ENCODE measurements at regions not wholly inside any gene's neighbourhood (a gene's known extent, or its start where the extent isn't known, plus 50 kb on each side); places are given as distances from the start of the nearest gene placed in this dataset.

DNA sequence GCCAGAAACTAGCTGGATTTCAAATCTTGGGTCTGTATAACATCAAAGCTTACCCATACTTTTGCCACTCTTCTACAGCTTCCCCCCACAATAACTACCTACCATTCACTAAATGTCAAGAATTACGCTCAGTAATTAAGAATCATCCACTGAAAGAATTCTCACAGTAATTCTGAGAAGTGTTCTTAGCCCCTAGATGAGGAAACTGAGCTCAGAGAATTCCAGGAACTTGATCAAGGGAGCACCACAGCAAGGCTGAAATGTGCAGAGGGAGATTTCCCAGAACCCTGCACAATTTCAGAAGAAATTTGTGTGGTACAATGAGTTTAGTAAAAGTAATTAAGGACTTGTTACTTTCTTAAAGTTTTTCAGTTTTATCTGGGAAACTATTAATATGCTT, 194.5 kb upstream of the STK17B start:
- Histone ChIP-seq H3K4me3 (no peak overlapping the region), H3K9me3 (peaks cover 0 to 16% (median 6%) of the 10 kb centered on the region in 11 donors), H3K27ac (peak overlapping the region in 4 of 10 donors; percentile 13 to 57 (median 26)), H3K36me3 (no peaks in the 10 kb centered on the region), H3K27me3 (no peaks in the 10 kb centered on the region), H3K4me1 (peaks cover 3 to 36% (median 14%) of the 10 kb centered on the region in 9 donors)
- TF ChIP-seq, protein P1, sequence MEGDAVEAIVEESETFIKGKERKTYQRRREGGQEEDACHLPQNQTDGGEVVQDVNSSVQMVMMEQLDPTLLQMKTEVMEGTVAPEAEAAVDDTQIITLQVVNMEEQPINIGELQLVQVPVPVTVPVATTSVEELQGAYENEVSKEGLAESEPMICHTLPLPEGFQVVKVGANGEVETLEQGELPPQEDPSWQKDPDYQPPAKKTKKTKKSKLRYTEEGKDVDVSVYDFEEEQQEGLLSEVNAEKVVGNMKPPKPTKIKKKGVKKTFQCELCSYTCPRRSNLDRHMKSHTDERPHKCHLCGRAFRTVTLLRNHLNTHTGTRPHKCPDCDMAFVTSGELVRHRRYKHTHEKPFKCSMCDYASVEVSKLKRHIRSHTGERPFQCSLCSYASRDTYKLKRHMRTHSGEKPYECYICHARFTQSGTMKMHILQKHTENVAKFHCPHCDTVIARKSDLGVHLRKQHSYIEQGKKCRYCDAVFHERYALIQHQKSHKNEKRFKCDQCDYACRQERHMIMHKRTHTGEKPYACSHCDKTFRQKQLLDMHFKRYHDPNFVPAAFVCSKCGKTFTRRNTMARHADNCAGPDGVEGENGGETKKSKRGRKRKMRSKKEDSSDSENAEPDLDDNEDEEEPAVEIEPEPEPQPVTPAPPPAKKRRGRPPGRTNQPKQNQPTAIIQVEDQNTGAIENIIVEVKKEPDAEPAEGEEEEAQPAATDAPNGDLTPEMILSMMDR (IDR thresholded peaks at IDR 0.05), result no peak
- DNase-seq, result no peak
- intact Hi-C loops (cut with DNase I), result loop anchor here in 1 of 10 donors (5.0 kb wide), 1 partner anchor 36 kb away; no protein-coding TSS in a partner anchor
- 84 to 90% methylated on average over 1 of the region's 1 CpG for WGBS, 2 donors
- ATAC-seq, result no peak

DNA sequence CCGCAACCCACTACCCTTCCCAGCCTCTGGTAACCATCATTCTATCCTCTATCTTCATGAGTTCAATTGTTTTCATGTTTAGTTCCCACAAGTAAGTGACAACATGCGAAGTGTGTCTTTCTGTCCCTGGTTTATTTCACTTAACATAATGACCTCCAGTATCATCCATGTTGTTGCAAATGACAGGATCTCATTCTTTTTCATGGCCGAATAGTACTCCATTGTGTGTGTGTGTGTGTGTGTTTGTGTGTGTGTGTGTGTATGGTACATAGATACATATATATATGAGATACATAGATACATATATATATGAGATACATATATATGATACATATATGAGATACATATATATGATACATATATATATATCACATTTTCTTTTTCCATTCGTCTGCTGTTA, 196.3 kb upstream of the STK17B start:
- Histone ChIP-seq H3K27ac (no peak overlapping the region), H3K4me3 (no peak overlapping the region), H3K9me3 (peaks cover 0 to 16% (median 6%) of the 10 kb centered on the region in 11 donors), H3K36me3 (no peaks in the 10 kb centered on the region), H3K4me1 (peaks cover under 1 to 46% (median 19%) of the 10 kb centered on the region in 9 donors), H3K27me3 (no peaks in the 10 kb centered on the region)
- DNase-seq, result no peak
- intact Hi-C loops (cut with DNase I), result loop anchor here in 1 of 10 donors (5.0 kb wide), 1 partner anchor 35 kb away; no protein-coding TSS in a partner anchor
- WGBS, 2 donors, result 96 to 99% methylated on average over 4 of the region's 4 CpGs
- TF ChIP-seq, protein P1 (IDR thresholded peaks at IDR 0.05), result no peak
- ATAC-seq, result no peak

DNA sequence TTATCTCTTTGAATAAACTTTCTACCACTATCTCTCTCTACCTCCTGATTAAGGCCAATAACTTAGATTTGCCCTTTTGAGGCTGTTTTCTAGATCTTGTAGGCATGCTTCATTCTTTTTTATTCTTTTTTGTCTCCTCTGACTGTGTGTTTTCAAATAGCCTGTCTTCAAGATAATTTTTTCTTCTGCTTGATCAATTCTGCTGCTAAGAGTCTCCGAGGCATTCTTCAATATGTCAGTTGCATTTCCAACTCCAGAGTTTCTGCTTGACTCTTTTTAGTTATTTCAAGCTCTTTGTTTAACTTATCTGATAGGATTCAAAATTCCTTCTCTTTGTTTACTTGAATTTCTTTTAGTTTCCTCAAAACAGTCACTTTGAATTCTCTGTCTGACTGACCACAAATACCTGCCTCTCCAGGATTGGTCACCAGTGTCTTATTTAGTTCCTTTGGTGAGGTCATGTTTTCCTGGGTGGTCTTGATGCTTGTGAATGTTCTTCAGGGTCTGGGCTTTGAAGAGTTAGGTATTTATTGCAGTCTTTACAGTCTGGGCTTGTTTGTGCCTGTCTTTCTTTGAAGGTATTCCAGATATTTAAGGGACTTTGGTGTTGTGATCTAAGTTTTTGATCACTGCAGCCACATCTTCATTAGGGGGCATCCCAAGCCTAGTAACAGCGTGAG, 197.3 kb upstream of the STK17B start:
- Histone ChIP-seq H3K4me3 (no peak overlapping the region), H3K36me3 (no peaks in the 10 kb centered on the region), H3K27ac (no peak overlapping the region), H3K4me1 (peaks cover 0 to 49% (median 26%) of the 10 kb centered on the region in 9 donors), H3K27me3 (no peaks in the 10 kb centered on the region), H3K9me3 (peaks cover 0 to 16% (median 6%) of the 10 kb centered on the region in 11 donors)
- TF ChIP-seq, protein P1 (IDR thresholded peaks at IDR 0.05), result no peak
- intact Hi-C loops (cut with DNase I), result loop anchor here in 1 of 10 donors (5.0 kb wide), 1 partner anchor 34 kb away; no protein-coding TSS in a partner anchor
- no peak for ATAC-seq
- no peak for DNase-seq
- 99 to 100% methylated on average over 2 of the region's 2 CpGs for WGBS, 2 donors

DNA sequence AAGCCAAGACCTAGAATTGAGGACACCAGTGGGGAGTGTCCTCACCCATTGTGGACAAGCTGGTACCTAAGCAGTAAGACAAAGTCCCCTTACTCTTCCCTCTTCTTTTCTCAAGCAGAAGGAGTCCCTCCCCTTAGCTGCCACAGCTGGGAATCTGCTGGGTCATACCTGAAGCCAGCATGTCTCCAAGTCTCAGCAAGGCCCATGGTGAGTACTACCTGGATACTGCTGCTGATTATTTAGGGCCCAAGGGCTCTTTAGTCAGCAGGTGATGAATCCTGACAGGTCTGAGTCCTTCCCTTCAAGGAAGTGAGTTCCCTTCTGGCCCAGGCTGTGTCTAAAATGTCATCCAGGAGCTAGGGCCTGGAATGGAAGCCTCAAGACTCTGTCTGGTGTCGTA, 198.6 kb upstream of the STK17B start:
- 95 to 96% methylated on average over 1 of the region's 1 CpG for WGBS, 2 donors
- Histone ChIP-seq H3K36me3 (no peaks in the 10 kb centered on the region), H3K4me1 (peaks cover 0 to 47% (median 25%) of the 10 kb centered on the region in 9 donors), H3K27ac (no peak overlapping the region), H3K4me3 (no peak overlapping the region), H3K9me3 (peaks cover 0 to 16% (median 6%) of the 10 kb centered on the region in 11 donors), H3K27me3 (no peaks in the 10 kb centered on the region)
- TF ChIP-seq, protein P1 (IDR thresholded peaks at IDR 0.05), result no peak
- intact Hi-C loops (cut with DNase I), result loop anchor here in 1 of 10 donors (5.0 kb wide), 1 partner anchor 32 kb away; no protein-coding TSS in a partner anchor
- ATAC-seq (no peak), DNase-seq (no peak)
